Memory B cell (primary cell): ENCODE measurements at regions not wholly inside any gene's neighbourhood (a gene's known extent, or its start where the extent isn't known, plus 50 kb on each side); places are given as distances from the start of the nearest gene placed in this dataset.
"Not testable (repeated sequence)": the region's sequence is repeated elsewhere in the genome, so short reads cannot be mapped to it uniquely, and the experiment has no call there.

Source experiments
- ATAC-seq: fragments of 150-1000 bp; cut with Tn5 transposase; 2 replicates; pipeline ENCODE4 v1.10.0; 2021; ENCODE audit warnings: low read depth, mild to moderate bottlenecking, moderate library complexity
- DNase-seq, 2 donors: peaks; one replicate each; pipeline ENCODE4 v3.0.0; 2022; ENCODE audit warnings: low spot score in 2 of 2
- H3K27ac Mint-ChIP-seq: one replicate; pipeline ENCODE4 v1.8.0; 2022; ENCODE audit warnings: mild to moderate bottlenecking, moderate library complexity, mixed read lengths
- H3K27me3 Mint-ChIP-seq: one replicate; pipeline ENCODE4 v1.8.0; 2022; ENCODE audit warnings: mixed read lengths
- H3K36me3 Mint-ChIP-seq: one replicate; pipeline ENCODE4 v1.8.0; 2022; ENCODE audit warnings: mild to moderate bottlenecking, mixed read lengths
- H3K4me1 Mint-ChIP-seq: one replicate; pipeline ENCODE4 v1.8.0; 2022; ENCODE audit warnings: mixed read lengths
- H3K4me3 Mint-ChIP-seq: one replicate; pipeline ENCODE4 v1.8.0; 2022; ENCODE audit warnings: mild to moderate bottlenecking, moderate library complexity, mixed read lengths
- H3K9me3 Mint-ChIP-seq: one replicate; pipeline ENCODE4 v1.8.0; 2022; ENCODE audit warnings: mixed read lengths

DNA sequence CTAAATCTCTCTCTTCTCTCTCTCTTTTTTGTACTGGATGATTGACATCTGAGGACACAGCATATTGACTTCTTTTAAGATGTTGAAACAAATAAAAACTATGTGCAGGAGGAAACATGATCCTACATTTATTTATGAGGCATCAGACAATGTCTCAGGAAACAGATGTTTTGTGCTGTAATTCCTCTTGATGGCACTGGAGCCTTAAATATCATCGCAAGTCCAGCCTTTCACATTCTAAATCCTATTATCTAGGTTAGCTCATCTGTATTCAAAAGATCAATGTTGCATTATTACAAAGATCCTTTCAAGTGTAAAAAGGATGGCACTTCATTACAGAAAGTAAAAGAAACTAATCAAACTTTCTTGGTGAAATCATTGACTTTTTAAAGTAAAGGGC is 63.9 kb downstream of the MAT2B start:
- H3K4me3 Mint-ChIP-seq = no peak overlapping the region
- H3K27me3 Mint-ChIP-seq = peaks cover 11% of the 10 kb centered on the region
- no peak overlapping the region for H3K27ac Mint-ChIP-seq
- H3K4me1 Mint-ChIP-seq = peaks cover 12% of the 10 kb centered on the region
- no peaks in the 10 kb centered on the region for H3K9me3 Mint-ChIP-seq
- H3K36me3 Mint-ChIP-seq = peaks cover under 1% of the 10 kb centered on the region
- DNase-seq (no peak), ATAC-seq (no peak)

DNA sequence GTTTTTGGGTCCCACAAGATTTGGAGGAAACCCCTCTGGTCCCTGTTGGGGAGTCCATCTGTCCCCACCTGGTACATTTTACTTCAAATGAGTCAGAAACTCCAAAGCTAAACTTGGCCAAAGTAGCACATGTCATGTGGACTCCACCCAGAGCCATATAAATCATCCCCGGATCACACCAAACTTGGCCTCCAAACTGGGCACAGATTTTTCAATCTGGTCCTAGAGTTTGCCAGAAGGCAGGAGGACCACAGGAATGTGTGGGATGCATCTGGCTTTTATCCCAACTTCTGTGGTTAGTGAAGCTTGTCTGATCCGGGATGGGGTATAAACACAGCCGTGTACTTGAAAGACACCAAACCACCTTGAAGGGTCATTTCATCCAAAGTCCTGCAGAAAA is 66.3 kb downstream of the MAT2B start:
- DNase-seq (no peak), ATAC-seq (no peak)
- peaks cover 12% of the 10 kb centered on the region for H3K27me3 Mint-ChIP-seq
- H3K4me1 Mint-ChIP-seq = peaks cover 5% of the 10 kb centered on the region
- no peak overlapping the region for H3K27ac Mint-ChIP-seq
- peaks cover 1% of the 10 kb centered on the region for H3K36me3 Mint-ChIP-seq
- no peaks in the 10 kb centered on the region for H3K9me3 Mint-ChIP-seq
- H3K4me3 Mint-ChIP-seq = no peak overlapping the region

DNA sequence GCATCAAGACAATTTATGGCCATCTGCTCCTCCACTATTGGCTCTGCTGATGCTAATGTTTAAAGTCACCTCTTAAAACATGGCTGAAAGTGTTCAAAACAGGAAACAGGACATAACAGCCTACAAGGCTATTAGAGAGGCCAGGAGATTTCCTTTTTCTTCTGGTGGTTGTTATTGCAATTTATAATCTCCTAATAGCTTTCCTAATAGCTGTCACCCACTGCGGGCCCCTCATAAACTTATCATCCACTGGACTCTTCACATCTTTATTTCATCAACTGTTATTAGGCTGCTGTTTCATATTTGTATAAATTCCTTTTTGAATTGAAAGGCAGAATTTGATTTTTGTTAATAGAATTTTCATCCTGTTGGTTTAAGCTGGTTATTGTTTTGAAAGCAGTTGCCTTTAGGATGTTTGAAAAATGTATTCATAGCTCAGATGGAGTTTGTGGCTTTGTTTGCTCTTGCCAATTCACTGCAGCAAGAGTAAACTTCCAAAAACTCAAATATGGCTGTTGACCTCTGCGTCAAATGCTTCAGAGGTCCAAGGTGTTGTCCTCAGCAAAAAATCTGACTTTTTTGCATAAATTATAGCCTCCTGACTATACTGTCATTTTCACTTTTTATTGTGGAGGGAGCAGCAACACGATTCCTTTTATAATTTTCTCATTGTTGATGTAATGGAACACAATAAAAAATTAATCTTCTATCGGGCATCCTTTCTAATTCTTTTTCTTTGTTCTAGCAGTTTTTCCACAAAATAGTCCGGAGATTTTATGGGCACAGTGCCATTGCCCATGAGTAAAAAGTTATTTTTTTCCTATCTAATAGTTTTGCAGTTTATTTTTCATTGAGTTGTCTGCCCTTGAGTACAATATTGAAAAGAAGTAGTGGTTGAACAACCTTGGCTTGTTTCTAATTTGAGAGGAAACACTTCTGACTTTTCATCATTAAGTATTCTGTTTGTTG is 69.3 kb downstream of the MAT2B start:
- no peak for DNase-seq

DNA sequence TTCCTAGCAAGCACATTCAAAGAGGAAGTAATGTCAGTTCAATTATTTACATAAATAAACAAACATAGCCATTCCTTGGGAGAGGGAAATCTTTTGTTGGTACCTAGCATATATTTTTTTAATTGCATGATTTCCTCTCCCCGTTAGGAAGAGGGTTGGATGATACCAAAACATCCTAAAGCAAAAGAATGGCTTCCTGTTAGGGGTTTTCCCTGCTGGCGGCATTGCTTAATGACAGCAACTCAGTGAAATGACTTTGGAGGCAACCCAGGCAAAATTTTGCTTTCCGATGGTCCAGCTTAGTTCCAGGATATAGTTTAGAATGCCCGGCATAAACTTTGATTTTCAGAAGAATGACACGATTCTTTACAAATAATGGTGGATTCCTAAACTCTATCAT is 73.2 kb downstream of the MAT2B start:
- Mint-ChIP-seq H3K27me3 (peaks cover 10% of the 10 kb centered on the region), H3K4me3 (no peak overlapping the region), H3K4me1 (peaks cover 2% of the 10 kb centered on the region), H3K36me3 (peaks cover 1% of the 10 kb centered on the region), H3K9me3 (no peaks in the 10 kb centered on the region), H3K27ac (no peak overlapping the region)
- no peak for ATAC-seq
- no peak for DNase-seq

More for the DNA sequence above, 69.3 kb downstream of the MAT2B start:
- no peak overlapping the region for H3K27ac Mint-ChIP-seq
- peaks cover 1% of the 10 kb centered on the region for H3K36me3 Mint-ChIP-seq
- peaks cover 2% of the 10 kb centered on the region for H3K4me1 Mint-ChIP-seq
- H3K4me3 Mint-ChIP-seq = no peak overlapping the region
- H3K9me3 Mint-ChIP-seq = no peaks in the 10 kb centered on the region
- peaks cover 9% of the 10 kb centered on the region for H3K27me3 Mint-ChIP-seq
- ATAC-seq = no peak

DNA sequence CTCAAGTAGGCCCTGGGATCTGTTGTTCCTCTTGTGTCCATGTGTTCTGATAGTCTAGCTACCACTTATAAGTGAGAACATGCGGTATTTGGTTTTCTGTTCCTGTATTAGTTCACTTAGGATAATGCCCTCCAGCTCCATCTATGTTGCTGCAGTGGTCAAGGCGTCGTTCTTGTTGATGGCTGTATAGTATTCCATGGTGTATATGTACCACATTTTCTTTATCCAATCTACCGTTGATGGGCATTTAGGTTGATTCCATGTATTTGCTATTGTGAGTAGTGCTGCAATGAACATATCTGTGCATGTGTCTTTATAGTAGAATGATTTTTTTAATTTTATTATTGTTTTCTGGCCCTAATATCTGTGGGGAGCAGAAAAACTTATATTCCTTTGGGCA is 74.3 kb downstream of the MAT2B start:
- ATAC-seq (no peak), DNase-seq (no peak)
- Mint-ChIP-seq H3K27ac (no peak overlapping the region), H3K4me3 (no peak overlapping the region), H3K27me3 (peaks cover 9% of the 10 kb centered on the region), H3K36me3 (no peaks in the 10 kb centered on the region), H3K4me1 (no peaks in the 10 kb centered on the region), H3K9me3 (no peaks in the 10 kb centered on the region)

DNA sequence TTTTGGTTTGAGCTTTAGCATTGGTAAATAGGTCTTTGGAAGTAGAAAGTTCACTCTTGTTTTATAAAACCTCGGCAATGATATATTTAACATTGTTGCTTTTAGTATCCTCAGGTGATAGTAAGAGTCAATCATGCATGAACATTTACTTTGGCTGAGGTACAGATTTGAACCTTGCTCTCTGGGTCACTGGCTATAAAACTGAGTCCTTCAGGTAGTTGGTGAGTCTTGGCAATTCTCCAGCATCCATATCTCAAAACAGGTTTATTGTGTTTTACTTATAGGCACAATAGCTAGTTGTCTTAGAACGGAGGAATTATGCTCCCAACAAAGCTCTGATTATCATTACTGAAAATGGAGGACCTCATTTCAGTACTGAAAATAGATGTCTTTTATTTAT is 75.1 kb downstream of the MAT2B start:
- no peaks in the 10 kb centered on the region for H3K4me1 Mint-ChIP-seq
- peaks cover 9% of the 10 kb centered on the region for H3K27me3 Mint-ChIP-seq
- H3K27ac Mint-ChIP-seq = no peak overlapping the region
- H3K36me3 Mint-ChIP-seq = no peaks in the 10 kb centered on the region
- ATAC-seq (no peak), DNase-seq (no peak)
- no peaks in the 10 kb centered on the region for H3K9me3 Mint-ChIP-seq
- no peak overlapping the region for H3K4me3 Mint-ChIP-seq

DNA sequence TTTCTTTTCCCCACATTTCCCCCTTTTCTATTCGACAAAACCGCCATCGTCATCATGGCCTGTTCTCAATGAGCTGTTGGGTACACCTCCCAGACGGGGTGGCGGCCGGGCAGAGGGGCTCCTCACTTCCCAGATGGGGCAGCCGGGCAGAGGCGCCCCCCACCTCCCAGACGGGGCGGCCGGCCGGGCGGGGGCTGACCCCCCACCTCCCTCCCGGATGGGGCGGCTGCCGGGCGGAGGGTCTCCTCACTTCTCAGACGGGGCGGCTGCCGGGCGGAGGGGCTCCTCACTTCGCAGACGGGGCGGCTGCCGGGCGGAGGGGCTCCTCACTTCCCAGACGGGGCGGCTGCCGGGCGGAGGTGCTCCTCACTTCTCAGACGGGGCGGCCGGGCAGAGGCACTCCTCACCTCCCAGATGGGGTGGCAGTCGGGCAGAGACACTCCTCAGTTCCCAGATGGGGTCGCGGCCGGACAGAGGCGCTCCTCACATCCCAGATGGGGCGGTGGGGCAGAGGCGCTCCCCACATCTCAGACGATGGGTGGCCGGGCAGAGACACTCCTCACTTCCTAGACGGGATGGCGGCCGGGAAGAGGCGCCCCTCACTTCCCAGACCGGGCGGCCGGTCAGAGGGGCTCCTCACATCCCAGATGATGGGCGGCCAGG is 78.2 kb downstream of the MAT2B start:
- H3K27ac Mint-ChIP-seq, ATAC-seq, H3K36me3 Mint-ChIP-seq, H3K4me1 Mint-ChIP-seq, H3K4me3 Mint-ChIP-seq, H3K27me3 Mint-ChIP-seq, H3K9me3 Mint-ChIP-seq, DNase-seq: not testable (repeated sequence)

DNA sequence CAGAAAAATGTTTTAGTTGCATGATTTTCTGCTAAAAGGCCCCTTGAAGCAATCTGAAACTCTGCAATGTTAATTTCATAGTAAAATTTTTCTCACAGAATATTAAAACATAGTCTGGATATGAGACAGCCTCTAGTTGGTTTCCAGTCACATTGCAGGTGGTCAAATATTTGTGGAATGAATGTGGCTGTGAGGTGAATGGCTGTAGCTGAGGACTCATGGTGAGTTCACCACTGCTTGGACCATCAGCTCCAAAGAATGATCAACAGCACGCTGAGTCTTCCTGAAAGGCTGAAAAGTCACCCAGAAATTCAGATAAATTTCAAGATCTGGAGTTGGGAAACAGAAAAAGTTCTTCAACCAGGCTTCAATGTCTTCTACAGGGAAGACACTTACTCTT is 79.8 kb downstream of the MAT2B start:
- H3K9me3 Mint-ChIP-seq = no peaks in the 10 kb centered on the region
- no peak overlapping the region for H3K27ac Mint-ChIP-seq
- H3K4me1 Mint-ChIP-seq = no peaks in the 10 kb centered on the region
- ATAC-seq (no peak), DNase-seq (no peak)
- H3K36me3 Mint-ChIP-seq = no peaks in the 10 kb centered on the region
- H3K27me3 Mint-ChIP-seq = peaks cover 5% of the 10 kb centered on the region
- H3K4me3 Mint-ChIP-seq = no peak overlapping the region

DNA sequence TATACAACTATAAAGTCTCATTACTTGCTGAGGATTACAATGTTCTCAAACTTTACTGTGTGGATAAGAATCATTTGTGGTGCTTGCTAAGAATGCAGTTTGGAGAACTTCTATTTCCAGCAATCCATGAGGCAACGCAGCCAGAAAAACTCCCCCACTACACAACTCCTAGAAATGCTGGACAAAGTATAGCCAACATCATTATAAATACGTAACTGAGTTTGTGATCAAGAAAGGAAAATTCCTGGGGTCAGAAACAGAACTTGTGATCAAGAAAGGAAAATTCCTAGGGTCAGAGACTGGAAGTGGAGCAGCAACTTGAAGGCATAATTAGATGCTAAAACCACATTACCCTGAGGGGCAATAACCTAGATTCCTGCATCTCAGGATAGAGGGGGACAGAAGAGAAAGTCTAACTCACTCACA is 81.1 kb downstream of the MAT2B start:
- DNase-seq (no peak), ATAC-seq (no peak)
- H3K4me1 Mint-ChIP-seq = no peaks in the 10 kb centered on the region
- no peaks in the 10 kb centered on the region for H3K9me3 Mint-ChIP-seq
- H3K36me3 Mint-ChIP-seq = no peaks in the 10 kb centered on the region
- peaks cover 5% of the 10 kb centered on the region for H3K27me3 Mint-ChIP-seq
- no peak overlapping the region for H3K27ac Mint-ChIP-seq
- no peak overlapping the region for H3K4me3 Mint-ChIP-seq

DNA sequence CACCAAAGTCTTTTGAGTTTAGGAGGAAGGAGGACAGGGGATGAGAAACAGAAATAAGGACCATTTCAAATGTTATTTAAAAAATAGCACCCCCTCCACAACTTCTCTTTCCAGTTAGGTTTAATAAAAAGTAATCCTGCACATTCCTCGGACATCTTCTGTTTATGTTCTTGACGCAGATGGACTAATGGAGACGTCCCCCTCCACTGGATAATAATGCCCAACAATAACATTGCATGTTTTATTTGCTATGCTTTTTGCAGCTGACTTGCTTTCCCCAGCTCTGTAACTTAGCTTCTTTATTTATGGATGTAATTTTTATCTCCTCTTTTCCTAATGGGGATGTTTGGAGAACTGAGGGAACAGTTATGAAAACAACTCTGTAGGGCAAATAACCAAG is 89.5 kb downstream of the MAT2B start:
- no peak for ATAC-seq
- Mint-ChIP-seq H3K27ac (no peak overlapping the region), H3K36me3 (no peaks in the 10 kb centered on the region), H3K4me3 (no peak overlapping the region), H3K9me3 (no peaks in the 10 kb centered on the region), H3K27me3 (peaks cover 3% of the 10 kb centered on the region), H3K4me1 (no peaks in the 10 kb centered on the region)
- no peak for DNase-seq

DNA sequence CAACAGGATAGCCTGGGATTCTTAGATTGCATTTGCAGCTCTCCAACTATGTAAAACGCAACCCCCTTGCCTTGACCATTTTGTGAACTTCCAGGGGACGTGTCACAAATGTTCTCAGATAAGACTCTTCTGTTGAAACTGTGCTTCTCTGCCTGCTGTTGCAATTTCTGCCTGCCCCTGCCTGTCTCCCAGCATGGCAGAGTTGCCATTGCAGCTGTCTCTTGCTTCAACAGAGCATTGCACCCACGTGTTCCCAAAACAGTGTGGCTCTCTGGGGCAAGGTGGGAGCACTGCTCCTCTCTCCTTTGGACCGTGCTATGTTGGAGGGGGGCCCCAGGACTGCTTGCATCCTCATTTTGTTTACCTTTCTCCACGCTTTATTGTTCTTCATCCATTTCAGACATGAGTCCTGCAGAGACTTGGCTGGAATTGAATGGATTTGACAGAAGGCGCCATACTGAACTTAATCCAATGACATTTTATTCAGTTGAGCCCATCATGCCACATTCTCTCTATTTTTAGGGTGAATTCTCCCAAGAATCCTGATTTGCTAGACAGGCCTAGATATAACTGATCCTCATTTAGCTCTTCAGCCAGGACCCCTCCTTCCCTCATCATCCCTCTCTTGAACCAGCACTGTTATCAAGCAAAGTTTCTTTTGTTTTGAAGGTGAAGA is 90.7 kb downstream of the MAT2B start:
- H3K27me3 Mint-ChIP-seq = peaks cover 7% of the 10 kb centered on the region
- no peak overlapping the region for H3K4me3 Mint-ChIP-seq
- no peak for ATAC-seq
- no peaks in the 10 kb centered on the region for H3K9me3 Mint-ChIP-seq
- H3K4me1 Mint-ChIP-seq = no peaks in the 10 kb centered on the region
- H3K27ac Mint-ChIP-seq = no peak overlapping the region
- no peak for DNase-seq
- H3K36me3 Mint-ChIP-seq = no peaks in the 10 kb centered on the region

DNA sequence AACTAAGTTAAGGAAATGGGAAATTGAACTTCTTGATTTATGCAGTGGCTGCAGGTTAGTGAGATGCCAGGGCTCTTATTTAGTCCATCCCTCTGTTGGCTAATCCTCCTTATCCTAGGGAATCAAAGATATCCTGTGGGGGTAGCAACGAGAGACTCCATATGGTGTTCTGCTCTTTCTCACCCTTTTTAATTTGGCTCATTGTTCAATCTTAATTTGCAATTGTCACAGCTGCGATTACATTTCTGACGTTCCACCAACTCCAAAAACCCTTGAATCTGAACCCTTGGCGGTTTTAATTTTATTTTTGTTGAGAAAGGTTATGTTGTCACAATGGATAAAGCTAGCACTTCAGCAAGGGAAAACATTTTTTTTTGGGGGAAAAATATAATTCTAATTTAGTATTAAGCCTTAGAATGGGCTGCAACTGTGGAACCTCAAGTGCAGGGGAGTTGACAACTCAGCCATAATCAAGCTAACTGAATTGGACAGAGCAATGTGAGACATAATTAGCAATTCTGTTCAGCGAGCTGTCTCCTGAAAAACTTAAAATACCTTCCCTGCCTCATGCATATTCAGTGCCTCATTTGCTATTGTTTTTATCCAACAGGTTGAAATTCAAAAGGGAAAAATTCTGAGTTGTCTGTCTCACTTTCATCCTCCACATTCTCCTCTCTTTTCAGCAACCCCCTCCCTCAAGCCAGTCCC is 91.3 kb downstream of the MAT2B start:
- H3K9me3 Mint-ChIP-seq = no peaks in the 10 kb centered on the region
- H3K27me3 Mint-ChIP-seq = peaks cover 9% of the 10 kb centered on the region
- DNase-seq (no peak), ATAC-seq (no peak)
- no peak overlapping the region for H3K27ac Mint-ChIP-seq
- H3K4me1 Mint-ChIP-seq = no peaks in the 10 kb centered on the region
- no peaks in the 10 kb centered on the region for H3K36me3 Mint-ChIP-seq
- no peak overlapping the region for H3K4me3 Mint-ChIP-seq

DNA sequence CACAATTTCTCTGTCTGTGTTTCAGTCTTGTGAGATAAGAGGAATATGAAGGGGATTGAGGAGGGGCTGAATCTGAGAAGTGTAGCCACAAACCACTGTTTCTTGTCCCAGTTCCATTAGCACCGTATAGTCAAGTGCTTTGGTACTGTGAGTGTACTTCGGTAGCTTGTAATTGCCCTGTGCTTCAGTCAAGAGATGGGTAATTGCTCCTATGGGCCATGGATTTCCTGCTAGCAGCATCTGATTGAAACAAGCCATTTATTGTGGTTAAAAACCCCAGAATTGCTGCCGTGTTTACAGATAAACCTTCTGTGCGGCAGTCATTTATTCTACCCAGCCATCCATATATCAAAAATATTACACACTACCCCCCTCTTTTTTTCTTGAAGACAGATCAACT is 98.6 kb downstream of the MAT2B start:
- no peak for DNase-seq
- Mint-ChIP-seq H3K9me3 (no peaks in the 10 kb centered on the region), H3K4me1 (no peaks in the 10 kb centered on the region), H3K4me3 (no peak overlapping the region), H3K27me3 (peaks cover 12% of the 10 kb centered on the region), H3K36me3 (no peaks in the 10 kb centered on the region), H3K27ac (no peak overlapping the region)
- no peak for ATAC-seq

DNA sequence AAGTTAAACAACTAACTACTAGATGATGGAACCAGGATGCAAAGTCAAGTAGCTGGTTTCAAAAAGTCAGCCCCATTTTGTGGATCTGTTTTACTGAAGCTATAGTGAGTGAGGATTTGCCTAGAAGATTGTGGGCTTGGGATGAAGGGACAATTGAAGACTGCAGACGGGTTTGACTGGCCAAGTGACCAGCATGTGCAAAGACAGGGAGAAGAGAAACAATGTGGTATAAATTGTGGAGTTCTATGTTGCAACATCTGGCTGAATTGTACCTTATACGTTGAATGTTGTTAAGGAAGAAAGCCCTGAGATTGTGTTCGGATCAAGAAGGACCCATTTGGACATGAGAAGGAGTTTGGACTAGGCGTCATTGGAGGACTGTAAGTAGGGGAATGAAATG is 101.8 kb downstream of the MAT2B start:
- H3K4me3 Mint-ChIP-seq = no peak overlapping the region
- H3K27me3 Mint-ChIP-seq = peaks cover 4% of the 10 kb centered on the region
- no peak for ATAC-seq
- no peaks in the 10 kb centered on the region for H3K9me3 Mint-ChIP-seq
- no peaks in the 10 kb centered on the region for H3K36me3 Mint-ChIP-seq
- H3K27ac Mint-ChIP-seq = no peak overlapping the region
- no peak for DNase-seq
- H3K4me1 Mint-ChIP-seq = no peaks in the 10 kb centered on the region
